ENCODE measurements at regions not wholly inside any gene's neighbourhood (a gene's known extent, or its start where the extent isn't known, plus 50 kb on each side); places are given as distances from the start of the nearest gene placed in this dataset.

DNA sequence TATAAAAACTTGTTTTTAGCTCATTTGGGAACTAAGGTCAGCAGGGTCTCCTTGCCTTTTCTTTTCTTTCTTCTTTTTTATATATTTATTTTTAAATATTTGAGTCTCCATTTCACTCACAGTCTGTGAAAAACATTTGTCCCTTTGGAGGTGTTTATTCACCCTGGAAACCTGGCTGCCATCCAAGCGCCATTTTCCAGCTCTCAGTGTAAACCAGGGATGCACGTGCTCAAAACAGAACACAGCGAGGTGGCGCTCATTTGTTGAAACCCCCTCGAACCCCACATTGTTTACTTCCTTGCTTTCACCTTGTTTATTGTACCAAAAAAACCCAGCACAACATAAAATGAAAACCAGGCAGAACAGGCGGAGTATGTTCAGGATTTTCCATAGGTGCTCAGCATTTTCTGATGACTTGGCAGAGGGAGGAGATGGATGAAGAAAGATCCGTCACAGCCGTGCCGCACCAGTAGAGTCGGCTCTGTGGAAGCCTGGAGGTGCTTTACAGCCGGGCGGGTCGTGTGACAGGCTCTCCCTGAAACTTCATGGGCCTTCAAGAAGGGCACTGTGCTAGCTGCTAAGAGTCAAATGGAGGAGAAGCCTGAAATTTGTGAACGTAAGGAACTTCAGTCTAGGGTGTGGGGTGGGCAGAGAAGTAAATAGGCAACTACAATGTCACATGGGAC, 284.4 kb downstream of the FOXL1 start:
- H3K9me3 Mint-ChIP-seq, result peaks cover 0 to 7% (median 2%) of the 10 kb centered on the region in 9 donors
- H3K27me3 Mint-ChIP-seq, result peaks cover 0 to 11% (median 2%) of the 10 kb centered on the region in 5 donors
- ATAC-seq, result no peak
- no peak overlapping the region for H3K27ac Mint-ChIP-seq
- no peaks in the 10 kb centered on the region for H3K36me3 Mint-ChIP-seq
- POLR2A ChIA-PET, result no interaction called here
- no peak overlapping the region for H3K4me3 Mint-ChIP-seq
- H3K4me1 Mint-ChIP-seq, result no peaks in the 10 kb centered on the region
- DNase-seq, result no peak

GRCh38 chr16:86863609-86864008, 285.3 kb downstream of the FOXL1 start:
- no peak for DNase-seq
- ATAC-seq, result no peak
- Mint-ChIP-seq H3K36me3 (no peaks in the 10 kb centered on the region), H3K27me3 (peaks cover 0 to 14% (median 3%) of the 10 kb centered on the region in 5 donors), H3K9me3 (peaks cover 0 to 7% (median 2%) of the 10 kb centered on the region in 9 donors), H3K4me3 (no peak overlapping the region), H3K4me1 (no peaks in the 10 kb centered on the region), H3K27ac (no peak overlapping the region)
- POLR2A ChIA-PET, result no interaction called here

DNA sequence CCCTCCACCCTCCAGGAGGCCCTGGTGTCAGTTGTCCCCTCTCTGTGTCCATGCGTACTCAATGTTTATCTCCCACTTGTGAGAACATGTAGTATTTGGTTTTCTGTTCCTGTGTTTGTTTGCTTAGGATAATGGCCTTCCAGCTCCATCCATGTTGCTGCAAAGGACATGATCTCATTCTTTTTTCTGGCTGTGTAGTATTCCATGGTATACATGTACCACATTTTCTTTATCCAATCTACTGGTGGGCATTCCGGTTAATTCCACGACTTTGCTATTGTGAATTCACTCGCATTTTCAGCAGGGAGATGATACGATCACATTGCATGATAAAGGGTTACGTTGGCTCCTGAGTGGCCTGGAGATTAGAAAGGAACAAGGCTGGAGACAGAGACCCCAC, 286.2 kb downstream of the FOXL1 start:
- POLR2A ChIA-PET, result no interaction called here
- Mint-ChIP-seq H3K27me3 (peaks cover 0 to 15% (median 4%) of the 10 kb centered on the region in 5 donors), H3K9me3 (peaks cover 0 to 7% (median 2%) of the 10 kb centered on the region in 9 donors), H3K36me3 (no peaks in the 10 kb centered on the region), H3K27ac (no peak overlapping the region), H3K4me1 (no peaks in the 10 kb centered on the region), H3K4me3 (no peak overlapping the region)
- no peak for DNase-seq
- ATAC-seq, result no peak

DNA sequence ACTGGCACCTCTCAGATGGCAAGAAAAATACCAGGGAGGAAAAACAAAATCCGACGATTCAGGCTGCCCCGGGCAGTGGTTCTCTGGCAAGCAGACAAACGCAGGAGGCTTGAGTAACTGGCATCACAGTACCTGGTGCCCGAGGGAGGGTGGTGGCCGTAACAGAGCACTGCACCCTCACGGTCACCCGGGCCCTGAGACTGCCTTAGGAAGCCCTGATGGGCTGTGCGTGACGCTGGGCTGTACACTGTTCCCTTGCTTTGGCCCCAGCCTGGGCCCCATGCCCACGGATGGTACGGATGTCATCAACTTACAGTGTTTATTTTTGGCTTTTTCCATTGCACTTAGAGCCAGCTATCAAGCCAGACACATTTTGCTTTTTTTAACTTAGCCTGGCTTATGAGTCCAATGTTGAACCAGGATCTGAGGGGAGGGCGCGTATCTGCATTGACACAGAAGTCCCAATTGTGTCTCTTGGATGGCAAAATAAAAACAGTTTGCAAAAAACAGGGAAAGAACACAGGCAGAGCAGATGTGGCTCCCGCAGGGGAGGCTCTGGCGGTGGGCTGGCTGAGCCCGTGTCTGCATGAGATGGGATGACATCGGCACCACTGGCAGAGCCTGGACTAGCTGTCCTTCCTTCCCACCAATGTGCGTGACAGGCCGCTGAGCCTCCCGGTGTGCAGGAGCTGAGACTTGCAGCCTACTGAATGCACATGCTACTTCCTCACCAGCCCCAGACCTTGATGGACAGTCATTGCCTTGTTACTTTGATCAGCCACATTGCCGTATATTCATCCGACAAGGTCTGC, 287.7 kb downstream of the FOXL1 start:
- Mint-ChIP-seq H3K36me3 (no peaks in the 10 kb centered on the region), H3K27ac (no peak overlapping the region), H3K27me3 (peaks cover 0 to 15% (median 4%) of the 10 kb centered on the region in 5 donors), H3K9me3 (peaks cover 0 to 7% (median 0%) of the 10 kb centered on the region in 9 donors), H3K4me1 (no peaks in the 10 kb centered on the region), H3K4me3 (no peak overlapping the region)
- POLR2A ChIA-PET, result no interaction called here
- DNase-seq (no peak), ATAC-seq (no peak)

- Mint-ChIP-seq H3K9me3 (peaks cover 0 to 7% (median 0%) of the 10 kb centered on the region in 9 donors), H3K27me3 (peaks cover 0 to 15% (median 5%) of the 10 kb centered on the region in 5 donors), H3K36me3 (no peaks in the 10 kb centered on the region), H3K4me1 (no peaks in the 10 kb centered on the region), H3K4me3 (no peak overlapping the region), H3K27ac (no peak overlapping the region)
- ATAC-seq (no peak), DNase-seq (no peak)
- POLR2A ChIA-PET, result no interaction called here
Measured at GRCh38 chr16:86866986-86867722, 288.8 kb downstream of the FOXL1 start.

DNA sequence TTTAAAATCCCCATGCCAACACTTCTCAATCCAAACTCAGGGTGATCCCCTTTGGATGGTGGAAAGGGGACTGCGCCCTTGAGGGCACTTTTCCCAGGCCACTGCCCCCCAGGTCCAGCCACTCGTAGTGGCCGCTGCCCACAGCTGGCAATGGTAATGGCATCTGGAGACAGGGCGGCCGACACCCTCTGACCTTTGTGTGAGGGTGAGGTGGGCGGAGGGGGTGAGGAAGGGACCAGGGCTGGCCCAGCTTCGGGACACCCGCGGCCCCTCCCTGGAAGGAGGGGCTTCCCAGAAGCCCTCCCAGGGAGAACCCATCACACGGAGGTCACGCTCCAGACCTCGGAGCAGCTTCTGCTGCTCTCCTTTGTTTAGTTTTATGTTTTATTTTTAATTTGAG, 289.7 kb downstream of the FOXL1 start:
- Mint-ChIP-seq H3K4me3 (no peak overlapping the region), H3K9me3 (peaks cover 0 to 7% (median 0%) of the 10 kb centered on the region in 9 donors), H3K27ac (no peak overlapping the region), H3K27me3 (peaks cover 0 to 22% (median 10%) of the 10 kb centered on the region in 5 donors), H3K36me3 (no peaks in the 10 kb centered on the region), H3K4me1 (no peaks in the 10 kb centered on the region)
- DNase-seq, result no peak
- POLR2A ChIA-PET, result no interaction called here
- ATAC-seq, result no peak

GRCh38 chr16:86868786-86869185, 290.4 kb downstream of the FOXL1 start:
- Mint-ChIP-seq H3K27ac (no peak overlapping the region), H3K27me3 (peaks cover 0 to 26% (median 15%) of the 10 kb centered on the region in 5 donors), H3K4me3 (no peak overlapping the region), H3K9me3 (peaks cover 0 to 7% (median 0%) of the 10 kb centered on the region in 9 donors), H3K36me3 (no peaks in the 10 kb centered on the region), H3K4me1 (no peaks in the 10 kb centered on the region)
- POLR2A ChIA-PET, result no interaction called here
- DNase-seq (no peak), ATAC-seq (no peak)

GRCh38 chr16:86869288-86870022, 291.1 kb downstream of the FOXL1 start:
- no peak overlapping the region for H3K4me3 Mint-ChIP-seq
- ATAC-seq (no peak), DNase-seq (no peak)
- no peaks in the 10 kb centered on the region for H3K4me1 Mint-ChIP-seq
- peaks cover 0 to 31% (median 18%) of the 10 kb centered on the region in 5 donors for H3K27me3 Mint-ChIP-seq
- no peak overlapping the region for H3K27ac Mint-ChIP-seq
- no peaks in the 10 kb centered on the region for H3K36me3 Mint-ChIP-seq
- peaks cover 0 to 7% (median 0%) of the 10 kb centered on the region in 9 donors for H3K9me3 Mint-ChIP-seq
- POLR2A ChIA-PET, result no interaction called here

DNA sequence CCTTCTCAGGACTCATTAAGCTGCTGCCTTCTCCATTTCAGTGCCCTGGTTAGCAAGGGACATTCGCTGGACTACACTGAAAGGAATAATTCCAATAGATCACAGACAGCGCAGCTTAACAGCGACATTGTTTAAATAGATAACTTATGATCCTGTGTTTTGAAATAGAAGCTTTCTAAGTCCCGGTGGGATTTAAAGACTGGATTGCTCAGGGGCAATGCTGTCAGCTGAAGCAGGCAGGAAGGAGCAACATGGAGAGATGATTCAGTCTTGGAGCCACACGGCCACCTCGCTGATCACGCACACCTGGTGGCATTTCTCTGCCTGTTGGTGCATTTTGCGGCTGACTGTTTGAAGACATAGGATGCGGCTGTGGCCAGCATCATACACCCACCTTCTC, 292.0 kb downstream of the FOXL1 start:
- Mint-ChIP-seq H3K27ac (no peak overlapping the region), H3K27me3 (peaks cover 0 to 31% (median 18%) of the 10 kb centered on the region in 5 donors), H3K36me3 (no peaks in the 10 kb centered on the region), H3K4me3 (no peak overlapping the region), H3K9me3 (peaks cover 0 to 2% (median 0%) of the 10 kb centered on the region in 9 donors), H3K4me1 (no peaks in the 10 kb centered on the region)
- no peak for DNase-seq
- ATAC-seq, result no peak
- POLR2A ChIA-PET, result no interaction called here

GRCh38 chr16:86872131-86872530, 293.8 kb downstream of the FOXL1 start:
- no peak overlapping the region for H3K4me3 Mint-ChIP-seq
- no peak for ATAC-seq
- no peak for DNase-seq
- peaks cover 4 to 40% (median 30%) of the 10 kb centered on the region in 5 donors for H3K27me3 Mint-ChIP-seq
- peaks cover 0 to 2% (median 0%) of the 10 kb centered on the region in 9 donors for H3K9me3 Mint-ChIP-seq
- no peak overlapping the region for H3K27ac Mint-ChIP-seq
- H3K36me3 Mint-ChIP-seq, result no peaks in the 10 kb centered on the region
- POLR2A ChIA-PET, result no interaction called here
- no peaks in the 10 kb centered on the region for H3K4me1 Mint-ChIP-seq

DNA sequence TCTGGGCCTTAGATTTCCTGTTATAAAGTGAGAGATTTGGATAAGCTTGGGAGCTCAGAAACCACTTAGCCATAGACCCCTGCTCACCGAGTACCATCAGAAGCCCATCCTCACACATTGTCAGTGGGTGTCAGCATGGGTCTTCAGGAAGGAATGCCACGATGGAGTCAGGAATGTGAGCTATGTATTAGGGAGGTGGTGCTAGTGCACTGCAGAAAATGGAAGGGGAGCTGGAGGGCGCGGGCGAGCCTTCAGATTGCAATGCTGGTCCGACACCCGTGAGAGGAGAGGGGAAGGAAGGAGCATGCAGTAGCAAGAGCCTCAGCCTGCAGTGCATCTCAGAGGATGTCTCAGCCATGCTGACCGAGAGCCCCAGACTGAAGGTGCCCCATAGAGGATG, 294.5 kb downstream of the FOXL1 start:
- POLR2A ChIA-PET, result no interaction called here
- H3K27me3 Mint-ChIP-seq, result peaks cover 10 to 41% (median 36%) of the 10 kb centered on the region in 5 donors
- no peak overlapping the region for H3K27ac Mint-ChIP-seq
- H3K4me1 Mint-ChIP-seq, result no peaks in the 10 kb centered on the region
- peaks cover 0 to 4% (median under 1%) of the 10 kb centered on the region in 9 donors for H3K9me3 Mint-ChIP-seq
- no peak for DNase-seq
- peaks cover 0 to 2% (median 0%) of the 10 kb centered on the region in 3 donors for H3K36me3 Mint-ChIP-seq
- H3K4me3 Mint-ChIP-seq, result no peak overlapping the region
- no peak for ATAC-seq

- DNase-seq, result no peak
- H3K9me3 Mint-ChIP-seq, result peaks cover 0 to 10% (median 2%) of the 10 kb centered on the region in 9 donors
- peaks cover 0 to 6% (median 0%) of the 10 kb centered on the region in 3 donors for H3K36me3 Mint-ChIP-seq
- POLR2A ChIA-PET, result no interaction called here
- no peak for ATAC-seq
- peak overlapping the region in 1 of 10 donors; percentile 40 for H3K27ac Mint-ChIP-seq
- peaks cover 0 to 2% (median 0%) of the 10 kb centered on the region in 4 donors for H3K4me1 Mint-ChIP-seq
- H3K27me3 Mint-ChIP-seq, result peaks cover 20 to 50% (median 48%) of the 10 kb centered on the region in 5 donors
- H3K4me3 Mint-ChIP-seq, result no peak overlapping the region
Measured at GRCh38 chr16:86874141-86874540, 295.8 kb downstream of the FOXL1 start.
